ENCODE measurements at regions not wholly inside any gene's neighbourhood (a gene's known extent, or its start where the extent isn't known, plus 50 kb on each side); places are given as distances from the start of the nearest gene placed in this dataset.

- no peak for DNase-seq (ENCODE audit: low read depth)
- TF ChIP-seq CTCF (conservative IDR thresholded peaks at IDR 0.05; ENCODE audit: low read length): no peak
- no peak overlapping the region for H3K4me3 ChIP-seq (ENCODE audit: low read length)
Measured at GRCh38 chr13:109868578-109869311, 82.4 kb upstream of the IRS2 start.

DNA sequence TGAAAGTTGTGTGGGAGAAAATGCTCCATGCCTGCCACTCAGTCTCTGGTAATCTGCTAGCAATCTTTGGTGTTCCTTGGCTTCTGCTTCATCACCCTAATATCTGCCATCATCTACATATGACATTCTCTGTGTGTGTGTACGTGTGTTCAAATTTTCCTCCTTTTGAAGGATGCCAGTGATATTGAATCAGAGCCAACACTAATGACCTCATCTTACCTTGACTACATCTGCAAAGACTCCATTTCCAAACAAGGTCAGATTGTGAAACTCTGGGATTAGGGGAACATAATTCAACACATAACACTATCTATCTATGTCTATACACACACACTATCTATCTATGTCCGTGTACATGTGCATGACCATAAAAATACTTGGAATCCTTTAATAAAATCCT, 81.4 kb upstream of the IRS2 start:
- DNase-seq (ENCODE audit: low read depth): no peak
- no peak overlapping the region for H3K4me3 ChIP-seq (ENCODE audit: low read length)
- TF ChIP-seq CTCF (conservative IDR thresholded peaks at IDR 0.05; ENCODE audit: low read length): no peak

GRCh38 chr13:109862627-109863026, 76.2 kb upstream of the IRS2 start:
- TF ChIP-seq CTCF (conservative IDR thresholded peaks at IDR 0.05; ENCODE audit: low read length): no peak

GRCh38 chr13:109859898-109860297, 73.5 kb upstream of the IRS2 start:
- H3K4me3 ChIP-seq (ENCODE audit: low read length): no peak overlapping the region
- no peak for TF ChIP-seq CTCF (conservative IDR thresholded peaks at IDR 0.05; ENCODE audit: low read length)
- DNase-seq (ENCODE audit: low read depth): no peak

More at GRCh38 chr13:109862627-109863026, 76.2 kb upstream of the IRS2 start:
- H3K4me3 ChIP-seq (ENCODE audit: low read length): no peak overlapping the region
- DNase-seq (ENCODE audit: low read depth): no peak

DNA sequence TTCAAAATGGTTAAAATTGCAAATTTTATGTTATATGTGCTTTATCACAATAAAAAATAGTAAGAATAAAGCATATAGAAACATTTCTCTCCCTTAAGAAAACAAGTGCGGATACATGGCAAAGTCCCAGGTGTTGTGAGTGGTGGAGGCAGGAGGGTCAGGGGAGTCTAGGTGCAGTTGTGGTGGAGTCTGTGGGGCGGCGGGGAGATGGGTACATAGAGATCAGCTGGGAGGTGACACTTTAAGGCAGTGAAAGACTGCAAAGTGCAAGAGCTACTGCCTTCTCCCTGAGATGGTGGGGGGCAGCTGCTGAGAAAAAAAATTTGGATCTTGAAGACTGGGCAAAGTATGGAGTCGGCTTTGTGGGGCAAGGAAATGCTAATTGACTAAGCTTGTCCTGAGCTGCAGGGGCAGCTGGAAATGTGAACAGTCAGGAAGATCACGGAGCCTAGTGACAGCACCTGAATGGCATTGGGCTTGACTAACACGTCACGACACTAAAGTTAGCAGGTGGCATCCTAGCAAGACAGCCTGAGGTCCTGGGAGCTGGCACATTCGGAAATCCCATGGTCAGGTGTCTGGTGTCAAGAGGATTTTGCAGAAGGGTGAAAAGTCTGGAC, 72.9 kb upstream of the IRS2 start:
- no peak overlapping the region for H3K4me3 ChIP-seq (ENCODE audit: low read length)
- DNase-seq (ENCODE audit: low read depth): no peak
- no peak for TF ChIP-seq CTCF (conservative IDR thresholded peaks at IDR 0.05; ENCODE audit: low read length)

DNA sequence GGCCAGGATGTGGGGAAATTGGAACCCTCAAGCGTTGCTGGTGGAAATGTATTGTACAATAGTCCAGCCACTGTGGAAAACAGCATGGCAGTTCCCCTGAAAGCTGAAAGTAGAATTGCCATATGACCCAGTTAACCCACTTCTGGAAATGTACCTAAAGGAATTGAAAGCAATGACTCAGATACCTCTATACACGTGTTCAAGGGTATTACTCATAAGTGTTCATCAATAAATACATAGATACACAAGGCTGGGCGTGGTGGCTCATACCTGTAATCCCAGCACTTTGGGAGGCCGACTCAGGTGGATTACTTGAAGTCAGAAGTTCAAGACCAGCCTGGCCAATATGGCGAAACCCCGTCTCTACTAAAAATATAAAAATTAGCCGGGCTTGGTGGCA, 71.9 kb upstream of the IRS2 start:
- TF ChIP-seq CTCF (conservative IDR thresholded peaks at IDR 0.05; ENCODE audit: low read length): no peak
- DNase-seq (ENCODE audit: low read depth): no peak
- no peak overlapping the region for H3K4me3 ChIP-seq (ENCODE audit: low read length)

DNA sequence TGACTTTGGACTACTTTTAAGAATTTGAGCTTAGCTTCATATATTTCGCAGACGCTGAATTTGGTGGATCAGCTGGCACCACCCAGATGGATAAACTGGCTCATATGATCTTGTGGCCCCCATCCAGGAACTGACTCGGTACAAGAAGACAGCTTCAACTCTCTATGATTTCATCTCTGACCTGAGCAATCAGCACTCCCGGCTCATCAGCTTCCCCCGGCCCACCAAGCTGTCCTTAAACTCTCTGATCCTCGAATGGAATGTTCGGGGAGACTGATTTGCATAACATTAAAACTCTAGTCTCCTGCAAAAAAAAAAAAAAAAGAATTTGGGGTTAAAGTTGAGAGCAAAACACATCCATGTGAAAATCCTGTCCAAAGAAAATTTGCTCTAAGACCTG, 71.4 kb upstream of the IRS2 start:
- H3K4me3 ChIP-seq (ENCODE audit: low read length): no peak overlapping the region
- DNase-seq (ENCODE audit: low read depth): no peak
- no peak for TF ChIP-seq CTCF (conservative IDR thresholded peaks at IDR 0.05; ENCODE audit: low read length)

Measured in AG10803 (cell line).